HG02885 (cell line): ENCODE measurements at regions not wholly inside any gene's neighbourhood (a gene's known extent, or its start where the extent isn't known, plus 50 kb on each side); places are given as distances from the start of the nearest gene placed in this dataset.

Experiments
- ATAC-seq: cut with Tn5 transposase; IDR thresholded peaks from one replicate; pipeline ENCODE4 v1.9.1; 2021; ENCODE audit warnings: mild to moderate bottlenecking; ENCODE audit not compliant: unreplicated experiment, poor library complexity

DNA sequence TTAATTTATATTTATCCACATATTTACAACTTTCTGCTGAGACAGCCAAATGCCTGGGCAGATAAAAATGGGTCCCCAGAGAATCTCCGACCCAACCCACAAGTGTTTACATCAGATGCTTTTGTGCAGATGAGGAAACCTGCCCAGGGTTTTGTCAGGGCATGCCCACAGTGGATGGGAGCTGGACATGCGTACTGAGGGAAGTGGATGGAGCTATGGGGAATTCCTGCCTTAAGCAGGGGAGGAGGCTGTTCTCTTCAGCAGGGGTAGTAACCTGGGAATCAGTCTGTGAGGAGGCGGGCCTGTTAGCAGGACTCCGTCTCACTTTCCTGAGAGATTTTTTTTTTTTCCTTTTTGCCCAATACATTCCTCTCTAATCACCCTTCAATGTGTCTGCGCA is 122.9 kb downstream of the RFC3 start:
- no peak for ATAC-seq

DNA sequence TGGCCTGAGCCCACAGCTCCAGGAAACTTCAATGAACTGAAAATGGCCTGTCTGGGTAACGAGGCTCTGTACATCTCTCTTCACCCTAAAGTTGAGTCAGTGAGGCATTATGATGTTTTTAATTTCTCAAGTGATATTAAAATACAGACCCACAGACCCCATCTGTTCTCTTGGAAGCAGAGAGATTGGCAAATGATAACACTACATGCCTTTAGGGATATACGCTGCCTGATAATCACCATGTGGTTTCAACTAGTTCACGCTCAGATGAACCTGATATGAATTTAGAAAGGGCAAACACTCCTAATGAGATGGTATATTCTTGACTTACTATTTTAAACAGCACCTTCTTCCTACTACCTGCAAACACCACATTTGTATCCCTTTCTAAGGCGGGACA is 127.5 kb downstream of the RFC3 start:
- ATAC-seq, result no peak

DNA sequence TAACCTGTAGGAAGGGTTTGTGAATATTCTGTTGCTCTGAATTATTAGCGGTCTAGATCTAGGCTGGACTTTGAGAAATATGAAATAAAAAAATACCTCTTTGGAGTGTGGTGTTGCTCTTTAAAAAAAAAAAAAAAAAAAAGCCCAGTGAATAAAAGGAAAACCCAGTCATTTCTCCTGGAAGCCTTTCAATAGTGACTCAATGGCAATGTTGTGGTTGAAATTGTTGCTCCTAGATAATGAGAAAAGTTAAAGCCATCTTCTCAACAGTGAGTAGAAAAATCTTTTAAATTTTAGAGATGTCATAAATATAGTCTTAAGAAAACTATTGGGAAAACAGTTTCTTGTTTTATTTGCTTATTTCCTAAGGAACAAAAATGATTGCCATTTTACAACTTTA is 135.3 kb downstream of the RFC3 start:
- no peak for ATAC-seq

DNA sequence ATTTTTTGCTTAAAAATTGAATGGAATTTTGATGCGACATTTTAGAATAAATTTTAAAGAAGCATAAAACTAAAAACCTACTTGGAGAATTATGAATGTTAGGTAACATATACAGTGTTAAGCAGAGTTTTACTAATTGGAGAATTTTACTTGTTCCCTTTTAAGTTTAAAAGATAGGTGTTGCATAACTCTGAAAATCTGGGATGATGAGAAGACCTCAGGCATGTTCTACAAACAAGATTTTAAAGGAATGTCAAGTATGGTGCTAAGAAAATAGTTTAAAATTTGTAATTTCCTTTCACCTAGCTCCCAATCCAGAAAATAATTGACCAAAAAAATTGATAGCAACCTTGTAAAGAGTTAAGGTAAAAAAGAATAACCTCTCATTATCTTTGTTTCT is 135.8 kb downstream of the RFC3 start:
- ATAC-seq, result no peak

DNA sequence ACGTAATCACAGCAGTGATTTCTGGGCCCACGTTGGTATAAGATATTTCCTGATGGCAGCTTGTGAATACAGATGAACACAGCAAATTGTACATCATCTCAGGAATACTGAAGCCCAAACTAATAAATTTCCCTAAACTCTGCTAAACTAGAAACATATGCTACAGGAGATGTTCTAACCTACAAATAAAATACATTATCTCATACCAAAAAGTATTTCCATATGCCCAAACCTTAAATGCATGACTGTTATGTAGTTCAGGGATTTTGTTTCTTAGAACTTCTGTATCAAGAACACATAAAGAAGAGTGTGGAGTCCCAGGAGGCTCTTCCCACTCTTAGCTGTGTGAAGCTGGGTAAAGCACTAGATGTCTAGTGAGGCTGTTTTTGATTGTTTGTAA is 138.4 kb downstream of the RFC3 start:
- no peak for ATAC-seq

DNA sequence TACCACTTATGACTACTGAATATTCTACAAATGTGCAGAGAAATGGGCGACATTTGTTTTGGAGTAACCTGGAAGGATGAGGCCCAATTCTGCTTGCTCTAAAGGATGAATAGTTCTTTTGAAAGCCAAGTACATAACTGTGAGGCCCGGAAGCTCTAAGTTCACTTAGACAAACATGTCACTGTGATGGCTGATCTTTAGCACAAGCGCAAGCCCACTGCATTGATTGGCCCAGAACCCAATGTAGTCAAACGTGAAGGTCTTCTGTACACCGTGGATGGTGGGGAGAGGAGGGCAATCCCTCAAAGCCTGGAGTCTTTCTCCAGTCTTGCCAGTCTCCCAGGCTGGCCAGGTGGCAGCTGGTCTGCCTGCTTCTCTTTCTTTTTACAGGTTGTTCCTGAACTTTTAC is 139.6 kb downstream of the RFC3 start:
- no peak for ATAC-seq

DNA sequence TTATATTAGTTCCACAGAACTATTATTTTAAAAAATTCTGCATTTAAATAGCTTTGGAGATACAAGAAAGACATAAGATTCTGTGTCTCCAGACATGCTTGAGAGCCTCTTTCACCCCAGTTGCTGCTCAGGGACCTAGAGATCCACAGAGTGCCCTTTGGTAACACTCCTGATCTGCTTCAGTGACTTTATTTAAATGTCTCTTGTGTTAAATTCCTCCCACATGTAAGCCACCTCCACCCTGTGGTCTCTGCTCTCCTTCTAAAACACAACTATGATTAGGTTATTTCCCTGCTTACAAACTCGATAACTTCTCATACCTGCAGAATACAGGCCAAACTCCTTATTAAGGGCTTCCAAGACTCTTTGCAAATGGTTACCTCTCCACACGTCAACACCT is 141.0 kb downstream of the RFC3 start:
- ATAC-seq, result peak; percentile 85

DNA sequence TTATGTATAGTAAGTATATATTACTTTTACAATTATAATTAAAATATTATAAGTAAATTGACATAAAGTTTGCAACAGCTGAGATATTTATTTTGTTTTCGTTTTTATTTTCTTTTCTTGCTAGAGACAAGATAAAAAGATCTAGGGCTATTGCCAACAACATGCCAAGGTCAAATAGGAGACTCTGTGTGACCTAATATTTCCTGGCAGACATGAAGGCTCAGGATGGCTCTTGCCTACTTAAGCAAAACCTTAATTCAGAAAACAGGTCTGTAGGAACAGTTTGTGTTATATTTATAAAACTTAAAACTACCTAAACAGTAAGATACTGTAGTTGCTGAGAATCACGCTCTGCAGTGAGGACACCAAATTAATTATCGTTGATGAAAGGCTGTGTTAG is 145.2 kb downstream of the RFC3 start:
- ATAC-seq, result no peak

DNA sequence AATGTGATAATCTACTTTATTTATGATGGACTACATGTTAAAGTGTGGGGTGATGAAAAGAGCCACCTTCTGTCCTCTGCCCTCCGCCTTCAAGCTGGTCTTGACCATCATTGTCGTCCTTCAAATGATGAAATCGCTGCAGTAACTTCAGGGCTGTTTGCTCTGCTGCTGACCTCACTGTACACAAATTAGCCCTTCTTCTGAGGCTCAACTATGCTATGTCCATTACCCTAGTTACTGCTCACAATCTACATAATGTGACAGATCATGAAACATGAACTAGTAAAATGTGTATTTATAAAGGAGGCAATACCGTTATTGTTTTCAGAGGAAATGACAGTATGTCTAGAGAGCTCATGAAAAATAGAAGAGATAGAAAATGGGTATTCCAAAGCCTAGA is 145.9 kb downstream of the RFC3 start:
- no peak for ATAC-seq

DNA sequence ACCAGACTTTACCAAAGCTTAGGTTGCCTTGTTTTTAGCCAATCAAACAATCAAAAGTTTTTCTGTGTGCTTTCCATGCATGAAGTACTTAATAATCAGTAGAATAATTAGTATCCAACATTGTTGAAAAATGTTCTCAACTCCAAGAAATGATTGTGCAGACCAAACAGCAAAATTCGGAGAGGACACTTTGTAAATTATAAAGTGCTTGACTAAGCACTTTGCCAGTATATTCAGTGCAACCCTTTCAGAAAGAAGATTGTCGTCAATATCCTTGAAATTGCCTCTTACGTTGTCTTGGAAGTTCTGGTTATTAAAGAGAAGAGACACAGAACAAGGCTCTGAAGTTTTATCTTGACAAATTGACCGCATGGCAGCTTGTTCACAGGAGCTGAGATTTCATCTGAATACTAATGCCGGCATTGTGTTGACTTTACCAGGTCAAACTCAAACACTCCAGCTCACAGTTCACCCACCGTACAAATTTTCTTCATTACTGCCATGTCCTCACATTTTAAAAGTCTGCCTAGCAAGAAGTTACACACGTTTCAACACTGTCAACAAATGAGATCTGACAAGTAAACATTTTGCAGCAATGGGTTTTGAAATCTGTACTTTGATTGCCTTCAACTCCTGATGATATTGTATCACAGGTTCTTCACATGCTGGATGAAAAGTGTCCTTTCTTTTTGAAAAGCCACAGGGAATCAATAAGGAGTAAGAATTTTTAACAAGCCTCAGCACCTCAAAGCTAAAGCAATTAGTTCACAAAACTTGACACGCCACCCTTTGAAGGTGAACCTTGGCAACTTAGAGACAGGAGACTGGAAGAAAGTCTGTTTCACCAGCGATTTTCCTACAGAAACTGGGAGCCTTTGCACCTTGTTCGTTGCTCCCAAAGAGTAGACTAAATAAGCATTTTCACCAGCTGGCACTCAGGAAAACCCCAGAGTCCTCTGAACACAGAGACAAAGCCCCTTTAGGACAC is 150.9 kb downstream of the RFC3 start:
- ATAC-seq, result no peak

DNA sequence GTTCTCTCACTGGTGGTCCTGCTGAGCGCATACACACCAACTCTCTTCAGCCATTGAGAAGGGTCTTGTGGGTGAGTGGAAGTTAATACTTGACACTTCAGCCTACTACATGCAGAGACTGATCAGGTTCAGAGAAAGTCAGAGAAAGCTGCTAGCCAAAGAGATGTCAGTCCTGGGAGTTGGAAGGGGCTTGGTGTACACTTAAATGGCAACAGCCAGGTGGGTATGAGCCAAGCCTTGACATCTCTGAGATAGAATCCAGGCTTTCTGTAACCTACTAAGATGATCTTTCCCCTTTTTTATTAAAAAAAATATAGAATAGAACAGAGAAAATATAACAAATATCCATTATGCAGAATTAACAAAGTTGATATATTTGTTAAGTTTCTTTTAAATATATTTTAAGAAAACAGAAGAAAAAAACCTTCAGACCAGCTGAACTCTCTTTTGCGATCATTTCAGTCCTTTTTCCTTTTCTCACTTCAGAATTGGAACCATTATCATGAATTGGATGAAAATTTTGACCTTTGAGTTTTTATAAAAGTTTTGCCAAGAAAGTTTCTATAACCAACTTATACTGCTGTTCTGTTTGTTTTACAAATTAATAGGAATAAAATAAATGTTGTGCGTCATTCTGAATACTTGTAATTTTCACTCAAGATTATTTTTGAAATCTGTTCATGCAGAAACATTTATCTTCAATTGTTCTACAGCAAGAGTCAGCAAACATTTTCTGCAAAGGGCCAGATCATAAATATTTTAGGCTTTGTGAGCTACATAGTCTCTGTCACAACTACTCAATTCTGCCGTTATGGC is 153.0 kb downstream of the RFC3 start:
- ATAC-seq, result no peak

DNA sequence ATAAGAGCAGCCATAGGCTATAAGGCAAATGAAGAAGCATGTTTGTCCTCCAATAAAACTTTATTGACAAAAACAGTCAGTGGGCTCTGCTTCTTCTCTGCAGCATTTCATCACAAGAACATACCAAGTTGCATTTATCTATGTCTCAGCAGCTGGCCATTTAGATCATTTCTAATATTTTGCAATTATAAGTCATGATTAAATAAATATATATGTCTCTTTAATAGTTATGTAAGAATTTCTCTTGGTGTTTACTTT is 153.5 kb downstream of the RFC3 start:
- ATAC-seq, result no peak

DNA sequence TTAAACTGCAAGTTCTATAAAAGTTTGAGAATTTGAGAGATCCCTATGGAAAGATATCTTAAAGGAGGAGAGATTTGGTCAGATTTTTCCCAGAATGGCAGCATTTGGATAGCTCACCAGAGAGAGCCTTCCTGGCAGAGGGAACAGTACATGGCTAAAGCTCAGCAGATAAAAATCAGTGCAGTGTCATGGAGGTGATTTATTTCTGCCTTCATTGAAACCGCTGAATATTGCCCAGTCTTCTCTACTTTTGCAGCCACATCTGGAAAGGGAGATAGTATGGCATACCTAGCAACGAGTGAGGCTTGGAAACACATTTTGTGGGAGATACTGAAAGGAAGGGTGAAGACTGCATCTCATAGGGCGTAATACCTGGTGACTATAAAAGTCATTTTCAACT is 155.2 kb downstream of the RFC3 start:
- no peak for ATAC-seq

DNA sequence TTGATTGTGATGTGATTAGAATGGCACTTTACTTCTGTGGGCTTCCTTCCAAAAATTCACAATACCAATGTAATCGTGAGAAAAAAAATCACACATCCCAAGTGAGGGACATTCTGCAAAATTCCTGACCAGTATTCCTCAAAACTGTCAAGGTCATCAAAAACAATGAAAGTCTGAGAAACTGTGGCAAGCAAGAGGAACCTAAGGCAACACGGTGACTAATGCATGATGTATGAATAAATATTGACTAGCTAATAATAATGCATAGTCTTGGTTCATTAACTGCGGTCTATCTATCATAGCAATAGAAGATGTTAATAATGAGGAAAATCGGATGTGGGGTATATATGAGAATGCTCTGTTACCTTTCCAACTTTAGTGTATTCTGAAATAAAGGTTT is 159.0 kb downstream of the RFC3 start:
- ATAC-seq, result no peak

DNA sequence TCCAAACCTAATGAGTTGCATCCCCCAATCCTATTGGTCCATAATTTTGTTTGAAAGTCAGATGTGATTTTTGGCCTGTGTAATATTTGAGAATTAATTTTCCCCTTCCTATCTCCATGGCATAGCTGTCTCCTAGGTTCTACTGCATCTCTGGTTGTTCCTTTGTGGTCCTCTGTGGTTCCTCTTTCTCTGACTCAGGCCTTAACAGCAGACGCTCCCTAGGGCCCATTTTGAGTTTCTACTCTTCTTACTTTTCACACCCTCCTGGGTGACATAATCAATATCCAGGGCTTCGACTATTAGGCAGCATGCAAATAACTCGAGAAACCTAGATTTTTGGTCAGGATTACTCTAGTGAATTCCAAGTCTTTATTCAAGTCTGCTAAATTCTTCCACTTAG is 160.7 kb downstream of the RFC3 start:
- peak; percentile 53 for ATAC-seq

DNA sequence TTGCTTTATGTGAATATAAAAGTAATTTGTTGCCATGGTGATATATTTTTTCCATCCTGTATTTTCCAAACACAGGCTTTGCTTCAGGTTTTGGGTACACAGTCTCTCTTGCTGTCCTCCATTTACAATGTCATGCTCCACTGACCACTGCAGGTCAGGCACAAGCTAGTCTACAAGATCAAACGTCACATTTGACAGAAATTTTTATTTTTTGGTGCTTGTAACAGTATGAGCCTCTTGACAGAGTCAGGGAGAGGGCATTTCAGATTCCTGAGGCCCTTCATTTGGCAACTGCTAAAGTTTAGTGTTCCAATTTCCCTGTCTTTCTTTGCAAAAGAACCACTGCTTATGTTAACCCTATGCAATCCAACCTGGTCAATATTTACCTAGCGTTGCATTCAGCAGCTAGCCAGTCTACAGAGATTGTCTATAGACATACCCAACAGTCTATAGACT is 175.0 kb downstream of the RFC3 start:
- ATAC-seq, result peak; percentile 44

DNA sequence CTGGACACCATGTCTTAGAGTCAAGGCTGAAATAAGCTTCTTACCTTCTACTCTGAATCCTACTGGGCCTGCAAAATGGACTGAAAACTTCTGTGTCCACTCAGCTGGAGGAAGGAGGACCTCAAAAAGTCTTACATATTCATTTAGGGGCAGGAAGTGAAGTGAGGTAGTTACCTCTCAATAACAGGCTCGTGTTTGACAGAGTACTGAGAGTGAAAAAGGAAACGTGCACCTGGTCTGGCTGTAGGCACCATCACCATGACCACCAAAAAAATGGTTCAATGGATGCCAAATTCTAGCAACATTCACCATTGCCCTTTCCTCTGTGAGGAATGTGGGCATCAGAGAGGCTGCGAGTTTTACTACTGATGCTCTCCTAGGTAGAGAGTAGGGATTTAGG is 176.2 kb downstream of the RFC3 start:
- peak; percentile 79 for ATAC-seq

DNA sequence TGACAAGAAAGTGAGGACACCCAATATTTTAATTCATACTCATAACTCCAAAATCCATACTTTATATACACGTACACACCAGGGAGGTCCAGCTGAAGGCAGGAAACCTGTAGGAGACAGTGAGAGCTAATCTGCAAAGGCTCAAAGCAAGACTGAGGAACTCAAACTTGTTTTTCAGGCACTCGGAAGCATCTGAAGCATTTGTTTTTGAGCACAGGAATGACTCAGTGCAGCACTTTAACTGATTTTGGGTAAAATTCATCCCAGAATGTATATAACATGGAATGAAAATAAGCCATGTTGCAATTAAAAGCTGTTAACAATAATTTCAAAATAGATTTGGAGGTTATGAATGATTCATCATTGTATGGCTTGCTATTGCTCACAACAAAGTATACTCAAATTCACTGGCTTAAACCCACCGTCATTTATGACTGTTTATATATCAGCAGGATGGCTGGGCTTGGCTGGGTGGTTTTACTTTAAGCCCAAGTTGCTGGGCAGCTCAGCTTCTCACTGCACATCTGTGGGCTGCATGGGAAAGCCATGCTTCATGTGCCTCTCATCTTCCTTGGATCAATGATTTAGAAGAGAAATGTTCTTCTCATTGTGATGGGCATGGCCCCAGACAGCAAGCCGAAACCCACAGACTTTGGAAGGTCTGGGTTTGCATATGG is 177.0 kb downstream of the RFC3 start:
- ATAC-seq, result no peak

DNA sequence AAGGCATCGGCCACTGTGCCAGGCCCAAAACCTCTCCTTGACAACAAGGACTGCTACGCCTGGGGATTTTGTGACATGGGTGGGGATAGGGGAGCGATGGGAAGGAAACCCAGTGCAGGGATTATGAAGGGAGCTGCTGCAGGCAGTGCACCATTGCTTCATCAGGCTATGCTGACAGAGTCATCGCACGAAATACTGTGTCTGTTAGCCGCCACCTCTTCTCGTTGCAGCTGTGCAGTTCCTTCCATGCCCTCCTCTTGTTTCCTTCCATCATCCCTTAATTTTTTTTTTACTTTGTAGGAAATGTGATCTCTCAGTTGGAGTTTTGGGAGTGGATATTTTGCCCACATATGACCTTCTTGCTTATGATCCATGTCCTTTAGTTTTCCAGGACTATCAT is 178.7 kb downstream of the RFC3 start:
- no peak for ATAC-seq

DNA sequence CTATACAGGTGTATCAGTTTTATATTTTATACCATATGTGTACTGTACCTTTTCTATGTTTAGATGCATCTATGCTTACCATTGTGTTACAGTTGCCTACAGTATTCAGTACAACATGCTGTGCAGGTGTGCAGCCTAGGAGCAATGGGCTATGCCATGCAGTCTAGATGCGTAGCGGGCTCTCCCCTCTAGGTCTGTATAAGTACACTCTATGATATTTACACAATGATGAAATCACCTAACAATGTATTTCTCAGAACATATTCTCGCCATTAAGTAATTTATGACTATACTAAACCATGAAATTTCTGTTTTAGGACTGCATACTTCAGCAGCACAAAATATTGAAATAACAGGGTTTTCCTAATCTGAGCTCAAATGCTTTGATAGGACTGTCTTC is 179.6 kb downstream of the RFC3 start:
- ATAC-seq, result no peak
